ENCODE measurements at regions not wholly inside any gene's neighbourhood (a gene's known extent, or its start where the extent isn't known, plus 50 kb on each side); places are given as distances from the start of the nearest gene placed in this dataset.

GRCh38 chr3:72308641-72309040 is 523.7 kb upstream of the PROK2 start:
- WGBS (ENCODE audit: missing lambda C conversion rate): 94% methylated on average over 2 of the region's 2 CpGs

GRCh38 chr3:72307438-72308115 is 522.6 kb upstream of the PROK2 start:
- POLR2A ChIA-PET: interaction anchor here (0.6 kb wide), 1 partner anchor 139 kb away, joined by 3 read pairs; no protein-coding TSS in a partner anchor
- FAIRE-seq: no peak
- 58% methylated on average over 7 of the region's 7 CpGs for WGBS (ENCODE audit: missing lambda C conversion rate)
- no peak for ATAC-seq
- H3K27ac ChIP-seq: no peak overlapping the region
- no peaks in the 10 kb centered on the region for H3K9me3 ChIP-seq
- CTCF ChIA-PET: interaction anchor here (0.6 kb wide), 1 partner anchor 13 kb away, joined by 4 read pairs; no protein-coding TSS in a partner anchor
- no peaks in the 10 kb centered on the region for H3K4me1 ChIP-seq
- DNase-seq (ENCODE audit: low read depth in 1 of 2, low spot score in 1 of 2): no peak
- H3K4me2 ChIP-seq: no peak overlapping the region
- no peak overlapping the region for H3K4me3 ChIP-seq
- TF ChIP-seq RAD21 (conservative IDR thresholded peaks at IDR 0.05 in 1 of 2, IDR thresholded peaks at IDR 0.05 in 1 of 2) (no peak), ZC3H11A (IDR thresholded peaks at IDR 0.05) (no peak), EHF (CRISPR knock-in tag; IDR thresholded peaks at IDR 0.05) (no peak), RCOR1 (IDR thresholded peaks at IDR 0.05; ENCODE audit: low read depth, low read length) (no peak), FOSB (CRISPR knock-in tag; IDR thresholded peaks at IDR 0.05) (no peak), USF2 (IDR thresholded peaks at IDR 0.05) (no peak), E2F6 (IDR thresholded peaks at IDR 0.05; ENCODE audit: borderline replicate concordance, low read depth) (no peak), ZSCAN20 (CRISPR knock-in tag; IDR thresholded peaks at IDR 0.05) (no peak), HOXA7 (CRISPR knock-in tag; IDR thresholded peaks at IDR 0.05) (no peak), SREBF2 (IDR thresholded peaks at IDR 0.05) (no peak), BHLHE40 (IDR thresholded peaks at IDR 0.05; ENCODE audit: low read depth, low read length) (no peak)

More at GRCh38 chr3:72308641-72309040, 523.7 kb upstream of the PROK2 start:
- no peak overlapping the region for H3K4me2 ChIP-seq
- DNase-seq (ENCODE audit: low read depth in 1 of 2, low spot score in 1 of 2) (no peak), FAIRE-seq (no peak), ATAC-seq (no peak)
- TF ChIP-seq RFX5 (IDR thresholded peaks at IDR 0.05) (no peak), ZSCAN20 (CRISPR knock-in tag; IDR thresholded peaks at IDR 0.05) (no peak), RCOR1 (IDR thresholded peaks at IDR 0.05; ENCODE audit: low read depth, low read length) (no peak), POLR2AphosphoS2 (conservative IDR thresholded peaks at IDR 0.05; ENCODE audit: low read length) (no peak), NPAS2 (CRISPR knock-in tag; IDR thresholded peaks at IDR 0.05; ENCODE audit: borderline replicate concordance) (no peak), EHMT2 (IDR thresholded peaks at IDR 0.05; ENCODE audit: low read depth) (no peak), KDM1A (IDR thresholded peaks at IDR 0.05; ENCODE audit: low read depth) (no peak), MYC (IDR thresholded peaks at IDR 0.05; ENCODE audit: borderline replicate concordance, low read length) (no peak), EHF (CRISPR knock-in tag; IDR thresholded peaks at IDR 0.05) (no peak), CTCF (IDR thresholded peaks at IDR 0.05) (no peak), EP300 (IDR thresholded peaks at IDR 0.05) (no peak), NR3C1 (IDR thresholded peaks at IDR 0.05) (no peak), TFCP2L1 (CRISPR knock-in tag; IDR thresholded peaks at IDR 0.05) (no peak), FOSB (CRISPR knock-in tag; IDR thresholded peaks at IDR 0.05) (no peak), MAFK (IDR thresholded peaks at IDR 0.05; ENCODE audit: partially characterized antibody) (no peak), FOXS1 (CRISPR knock-in tag; IDR thresholded peaks at IDR 0.05) (no peak)
- H3K4me3 ChIP-seq: no peak overlapping the region
- no peaks in the 10 kb centered on the region for H3K9me3 ChIP-seq
- no peaks in the 10 kb centered on the region for H3K4me1 ChIP-seq
- ChIA-PET CTCF (interaction anchor here (0.6 to 1.3 kb wide), 2 partner anchors 14 to 17 kb away, joined by 3 to 4 read pairs; no protein-coding TSS in a partner anchor), POLR2A (interaction anchor here (0.6 kb wide), 1 partner anchor 138 kb away, joined by 3 read pairs; no protein-coding TSS in a partner anchor)
- no peak overlapping the region for H3K27ac ChIP-seq
